Right lobe of liver (tissue), 4 donors: ENCODE measurements at regions not wholly inside any gene's neighbourhood (a gene's known extent, or its start where the extent isn't known, plus 50 kb on each side); places are given as distances from the start of the nearest gene placed in this dataset.

ENCODE experiments used
- CTCF ChIP-seq, 4 donors: fragments of 200-600 bp in 3 of 4; fragments of 450-650 bp in 1 of 4; IDR thresholded peaks; one replicate each; pipeline versions ENCODE4 v1.5.1 to v1.8.0; 2016 to 2022; ENCODE audit warnings: antibody characterized with exemption in 4 of 4, mild to moderate bottlenecking in 2 of 4
- POLR2A ChIP-seq: fragments of 450-650 bp; IDR thresholded peaks from one replicate; pipeline ENCODE4 v1.6.1; 2017; ENCODE audit warnings: antibody characterized with exemption, mild to moderate bottlenecking
- donor health status: DM: no; HTN: no; CAD: no.
- donor health status: DM: no; HTN: no; CAD: no.
- donor health status: DM: no; HTN: yes; CAD: no.

GRCh38 chr2:208595386-208596275 is 189.0 kb downstream of the PTH2R start:
- TF ChIP-seq CTCF (IDR thresholded peaks at IDR 0.05) (no peak), POLR2A (no peak)
